PC-3 (cell line): ENCODE measurements at regions not wholly inside any gene's neighbourhood (a gene's known extent, or its start where the extent isn't known, plus 50 kb on each side); places are given as distances from the start of the nearest gene placed in this dataset.

Source experiments
- ATAC-seq: fragments of 200-7000 bp; cut with Tn5 transposase; 2 replicates; pipeline ENCODE4 v1.9.1; 2020; ENCODE audit warnings: mild to moderate bottlenecking, moderate library complexity
- BruUV-seq: library from RNA; stranded (reverse); fragments of 400-500 nt; replicated peaks from 2 replicates; lab custom pipeline; 2021; lab: Mats Ljungman, UMichigan
- CTCF ChIA-PET: fragments of 300-600 bp; sonication (Branson Sonifier 250); formaldehyde crosslinking; loops from one replicate; lab custom pipeline; 2022; ENCODE audit warnings: antibody characterized with exemption; lab: Charles Lee
- POLR2A ChIA-PET: fragments of 300-600 bp; sonication (Branson Sonifier 250); formaldehyde crosslinking; loops from one replicate; lab custom pipeline; 2022; ENCODE audit warnings: antibody characterized with exemption; ENCODE audit not compliant: unreplicated experiment; lab: Charles Lee
- DNase-seq: peaks from one replicate; pipeline ENCODE4 v3.0.0-alpha.2; 2015
- H2AFZ ChIP-seq: fragments of 300-600 bp; sonication (generic); 2 replicates; pipeline ENCODE4 v1.6.0; 2016; ENCODE audit warnings: antibody characterized with exemption, low read length
- H3F3A ChIP-seq: fragments of 300-600 bp; sonication (generic); one replicate; pipeline ENCODE4 v1.6.0; 2017; ENCODE audit warnings: antibody characterized with exemption, low read length, control low read depth, mild to moderate bottlenecking; ENCODE audit not compliant: unreplicated experiment
- H3K27ac ChIP-seq: fragments of 300-600 bp; sonication (generic); 2 replicates; pipeline ENCODE4 v1.5.1; 2016; ENCODE audit warnings: mild to moderate bottlenecking, low read length
- H3K27me3 ChIP-seq: fragments of 300-600 bp; sonication (generic); 2 replicates; pipeline ENCODE4 v1.6.1; 2016; ENCODE audit warnings: low read length, mixed read lengths
- H3K36me3 ChIP-seq: fragments of 300-600 bp; sonication (generic); 2 replicates; pipeline ENCODE4 v1.6.1; 2016; ENCODE audit warnings: low read depth, mixed run types, low read length, mixed read lengths
- H3K4me1 ChIP-seq: fragments of 300-600 bp; sonication (generic); 2 replicates; pipeline ENCODE4 v1.5.1; 2016; ENCODE audit warnings: low read length; ENCODE audit not compliant: insufficient read depth
- H3K4me2 ChIP-seq: fragments of 300-600 bp; sonication (generic); 2 replicates; pipeline ENCODE4 v1.6.0; 2016; ENCODE audit warnings: low read length
- H3K4me3 ChIP-seq: fragments of 300-600 bp; sonication (generic); 2 replicates; pipeline ENCODE4 v1.5.1; 2016; ENCODE audit warnings: mild to moderate bottlenecking, low read length, mixed read lengths
- H3K79me2 ChIP-seq: fragments of 300-600 bp; sonication (generic); 2 replicates; pipeline ENCODE4 v1.6.1; 2017; ENCODE audit warnings: low read length, mixed read lengths
- H3K9ac ChIP-seq: fragments of 300-600 bp; sonication (generic); 2 replicates; pipeline ENCODE4 v1.6.0; 2016; ENCODE audit warnings: mild to moderate bottlenecking, low read length
- H3K9me2 ChIP-seq: fragments of 300-600 bp; sonication (generic); replicated peaks from 2 replicates; pipeline ENCODE4 v1.6.1; 2016; ENCODE audit warnings: mixed run types, low read length, mixed read lengths
- H3K9me3 ChIP-seq: fragments of 300-600 bp; sonication (generic); 2 replicates; pipeline ENCODE4 v1.6.1; 2016; ENCODE audit warnings: low read length, mixed read lengths
- H4K20me1 ChIP-seq: fragments of 300-600 bp; sonication (generic); 2 replicates; pipeline ENCODE4 v1.6.1; 2016; ENCODE audit warnings: low read length, mixed read lengths
- CTCF ChIP-seq: fragments of 300-600 bp; sonication (generic); conservative IDR thresholded peaks from 2 replicates; pipeline ENCODE4 v1.5.1; 2017; ENCODE audit warnings: antibody characterized with exemption, low read depth, mild to moderate bottlenecking, low read length
- EZH2 ChIP-seq: fragments of 300-600 bp; sonication (generic); IDR thresholded peaks from one replicate; pipeline ENCODE4 v1.6.1; 2017; ENCODE audit warnings: antibody characterized with exemption, mild to moderate bottlenecking, low read length; ENCODE audit not compliant: unreplicated experiment
- EZH2phosphoT487 ChIP-seq: fragments of 300-600 bp; sonication (generic); IDR thresholded peaks from 2 replicates; pipeline ENCODE4 v1.6.1; 2018; ENCODE audit warnings: mild to moderate bottlenecking, antibody characterized with exemption, low read length, borderline replicate concordance
- intact Hi-C: fragments of 100-400 bp; cut with micrococcal nuclease; formaldehyde crosslinking; loops from 2 replicates; pipeline ENCODE4 v1.9.0; 2023

- ATAC-seq (no peak), DNase-seq (no peak)
- ChIA-PET CTCF (interaction anchor here (0.5 kb wide), 1 partner anchor 1116 kb away, joined by 3 read pairs; no protein-coding TSS in a partner anchor), POLR2A (no interaction called here)
- intact Hi-C loops: no loop called here
- no peaks in the 10 kb centered on the region for H3K9me3 ChIP-seq
- H3F3A ChIP-seq: no peaks in the 10 kb centered on the region
- no peak overlapping the region for H3K4me3 ChIP-seq
- H2AFZ ChIP-seq: no peak overlapping the region
- no peaks in the 10 kb centered on the region for H3K9me2 ChIP-seq
- H3K27ac ChIP-seq: no peak overlapping the region
- no peak for TF ChIP-seq CTCF
- no peak for TF ChIP-seq EZH2phosphoT487
- no peak for TF ChIP-seq EZH2
- H3K9ac ChIP-seq: no peak overlapping the region
- H3K27me3 ChIP-seq: 0 out of 2 replicates have a peak, but pooled peaks cover 4% of the 10 kb centered on the region
- BruUV-seq: no TSS peak
- no peak overlapping the region for H3K4me2 ChIP-seq
- no peaks in the 10 kb centered on the region for H3K4me1 ChIP-seq
- no peaks in the 10 kb centered on the region for H4K20me1 ChIP-seq
- no peaks in the 10 kb centered on the region for H3K79me2 ChIP-seq
- H3K36me3 ChIP-seq: no peaks in the 10 kb centered on the region
These were observed 418.2 kb upstream of the NFIA start for GRCh38 chr1:60664086-60664625.

GRCh38 chr1:60662486-60663044, 419.8 kb upstream of the NFIA start:
- H3K4me3 ChIP-seq: no peak overlapping the region
- H3K27ac ChIP-seq: no peak overlapping the region
- TF ChIP-seq EZH2 (no peak), CTCF (no peak), EZH2phosphoT487 (no peak)
- H3K4me1 ChIP-seq: no peaks in the 10 kb centered on the region
- H3K36me3 ChIP-seq: no peaks in the 10 kb centered on the region
- no peaks in the 10 kb centered on the region for H3F3A ChIP-seq
- no peak overlapping the region for H3K9ac ChIP-seq
- ChIA-PET POLR2A (interaction anchor here (0.5 kb wide), 1 partner anchor 561 kb away, joined by 3 read pairs; no protein-coding TSS in a partner anchor), CTCF (no interaction called here)
- H3K9me2 ChIP-seq: no peaks in the 10 kb centered on the region
- no peaks in the 10 kb centered on the region for H3K9me3 ChIP-seq
- intact Hi-C loops: no loop called here
- BruUV-seq: no TSS peak
- no peaks in the 10 kb centered on the region for H4K20me1 ChIP-seq
- ATAC-seq (no peak), DNase-seq (no peak)
- no peak overlapping the region for H3K4me2 ChIP-seq
- no peaks in the 10 kb centered on the region for H3K79me2 ChIP-seq
- H2AFZ ChIP-seq: no peak overlapping the region
- peaks cover 15% of the 10 kb centered on the region for H3K27me3 ChIP-seq

GRCh38 chr1:60657926-60658325, 424.4 kb upstream of the NFIA start:
- TF ChIP-seq EZH2phosphoT487: no peak
- peaks cover 37% of the 10 kb centered on the region for H3K27me3 ChIP-seq
- H3K9ac ChIP-seq: no peak overlapping the region
- no peaks in the 10 kb centered on the region for H3K9me2 ChIP-seq
- DNase-seq (no peak), ATAC-seq (no peak)
- no peaks in the 10 kb centered on the region for H3K79me2 ChIP-seq
- ChIA-PET POLR2A (no interaction called here), CTCF (no interaction called here)
- no peak overlapping the region for H3K27ac ChIP-seq
- BruUV-seq: no TSS peak
- H2AFZ ChIP-seq: no peak overlapping the region
- intact Hi-C loops: no loop called here
- H3K4me3 ChIP-seq: no peak overlapping the region
- no peaks in the 10 kb centered on the region for H3K36me3 ChIP-seq
- H3F3A ChIP-seq: no peaks in the 10 kb centered on the region
- no peaks in the 10 kb centered on the region for H3K9me3 ChIP-seq
- H3K4me2 ChIP-seq: no peak overlapping the region
- no peaks in the 10 kb centered on the region for H3K4me1 ChIP-seq
- H4K20me1 ChIP-seq: no peaks in the 10 kb centered on the region
